ENCODE measurements at regions not wholly inside any gene's neighbourhood (a gene's known extent, or its start where the extent isn't known, plus 50 kb on each side); places are given as distances from the start of the nearest gene placed in this dataset.
"Not testable (repeated sequence)": the region's sequence is repeated elsewhere in the genome, so short reads cannot be mapped to it uniquely, and the experiment has no call there.

DNA sequence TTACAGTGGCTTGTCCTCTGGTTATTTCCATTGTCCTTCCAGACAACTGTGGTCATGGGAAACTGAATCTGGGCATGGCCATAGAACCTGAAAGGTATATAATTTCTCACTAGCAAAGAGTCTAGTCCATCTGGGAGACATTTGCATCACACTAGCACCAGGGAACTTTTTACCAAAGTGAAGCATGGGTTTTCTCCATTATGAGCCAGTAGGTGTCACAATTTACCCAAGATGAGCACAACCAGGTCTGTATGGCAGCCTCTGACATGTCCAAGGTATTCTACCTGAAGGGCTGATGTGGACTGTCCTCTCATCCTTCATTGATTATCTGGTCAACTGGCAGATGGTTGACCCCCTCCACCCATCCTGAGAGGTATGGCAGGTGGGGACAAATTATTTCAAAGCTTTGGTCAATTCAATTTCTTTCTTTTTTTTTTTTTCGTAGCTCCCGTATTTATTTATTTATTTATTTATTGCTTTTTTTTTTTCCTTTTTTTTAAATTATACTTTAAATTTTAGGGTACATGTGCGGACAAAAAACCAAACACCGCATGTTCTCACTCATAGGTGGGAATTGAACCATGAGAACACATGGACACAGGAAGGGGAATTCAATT is 425.9 kb downstream of the TMEM135 start:
- no peak for DNase-seq (ENCODE audit: low read depth in 2 of 2)

GRCh38 chr11:87462171-87462570 is 424.4 kb downstream of the TMEM135 start:
- DNase-seq (ENCODE audit: low read depth in 2 of 2) = no peak

- no peak for DNase-seq (ENCODE audit: low read depth in 2 of 2)
Measured at GRCh38 chr11:87460842-87461637, 423.3 kb downstream of the TMEM135 start.

DNA sequence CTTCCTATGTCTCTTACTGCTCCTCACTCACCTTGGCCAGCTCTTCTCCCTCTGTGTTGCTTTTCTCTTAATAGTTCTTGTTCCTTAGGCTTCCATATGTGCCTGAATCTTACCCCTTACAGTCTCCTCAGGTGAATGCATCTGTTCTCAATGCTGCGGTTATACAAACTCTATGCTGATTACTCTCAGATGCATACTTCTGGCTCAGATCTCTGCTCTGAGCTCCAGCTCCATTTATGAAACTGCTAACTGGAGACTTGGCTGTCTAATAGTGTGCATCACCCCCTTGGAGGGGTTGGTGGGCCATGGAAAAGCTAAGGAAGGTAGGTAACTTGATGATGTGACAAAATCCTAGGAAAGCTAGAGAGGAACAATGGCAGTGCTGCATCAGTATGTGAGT is 422.5 kb downstream of the TMEM135 start:
- DNase-seq (ENCODE audit: low read depth in 2 of 2) = no peak

GRCh38 chr11:87459351-87459750 is 421.6 kb downstream of the TMEM135 start:
- DNase-seq (ENCODE audit: low read depth in 2 of 2) = no peak

DNA sequence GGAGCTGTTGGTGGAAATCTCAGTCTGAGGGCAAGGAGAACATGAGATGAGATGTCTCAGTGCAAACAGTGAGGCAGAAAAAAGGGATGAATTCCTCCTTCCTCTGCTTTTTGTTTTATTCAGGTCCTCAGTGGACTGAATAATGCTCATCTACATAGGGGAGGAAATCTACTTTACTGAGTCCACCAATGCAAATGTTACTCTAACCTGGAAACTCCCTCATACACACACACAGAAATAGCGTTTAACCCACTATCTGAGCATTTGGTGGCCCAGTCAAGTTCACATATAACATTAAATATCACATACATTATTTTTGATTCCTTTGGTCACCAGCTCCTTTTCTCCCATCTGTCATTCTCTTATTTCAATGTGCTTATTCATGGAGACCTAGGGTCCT is 418.8 kb downstream of the TMEM135 start:
- no peak for DNase-seq (ENCODE audit: low read depth in 2 of 2)

- DNase-seq (ENCODE audit: low read depth in 2 of 2) = no peak
Measured at GRCh38 chr11:87455180-87455579, 417.4 kb downstream of the TMEM135 start.

DNA sequence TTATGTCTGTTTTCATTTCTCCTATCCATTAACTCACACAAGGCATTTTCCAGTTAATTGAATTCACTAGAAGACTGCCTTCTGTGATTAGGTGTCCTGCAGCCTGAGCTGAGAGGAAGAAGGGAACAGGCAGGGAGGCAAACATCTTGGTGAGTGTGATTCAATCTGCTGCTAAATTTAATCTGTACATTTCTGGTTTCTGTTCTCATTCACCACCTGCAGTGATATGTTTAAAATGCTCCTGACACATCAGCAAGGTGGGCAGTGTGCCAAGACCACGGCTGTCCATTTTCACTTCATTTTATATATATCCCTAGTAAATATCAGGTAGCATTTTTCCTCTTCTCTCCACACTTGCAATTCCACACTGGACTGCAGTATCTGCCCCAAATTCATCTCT is 416.5 kb downstream of the TMEM135 start:
- no peak for DNase-seq (ENCODE audit: low read depth in 2 of 2)

GRCh38 chr11:87453531-87454089 is 415.9 kb downstream of the TMEM135 start:
- DNase-seq (ENCODE audit: low read depth in 2 of 2) = no peak

DNA sequence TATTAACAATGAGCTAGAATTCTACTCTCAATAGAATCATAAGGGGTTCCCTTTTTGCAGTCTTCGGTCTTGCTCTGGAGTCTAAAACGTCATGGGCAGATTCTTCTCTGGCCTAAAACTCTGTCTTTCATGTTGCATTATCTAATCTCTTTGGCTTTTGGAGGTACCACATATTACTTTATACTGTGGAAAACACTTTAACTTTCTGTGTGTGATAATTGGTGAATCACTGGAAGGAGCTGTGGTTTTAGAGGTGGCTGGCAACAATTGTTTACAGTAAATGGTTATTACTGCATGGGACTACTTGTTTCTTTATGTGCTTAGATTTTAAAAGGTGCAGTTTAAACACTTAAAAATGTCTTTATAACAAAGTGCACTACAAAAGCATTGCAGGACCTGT is 414.3 kb downstream of the TMEM135 start:
- DNase-seq (ENCODE audit: low read depth in 2 of 2) = not testable (repeated sequence)

- no peak for DNase-seq (ENCODE audit: low read depth in 2 of 2)
Measured at GRCh38 chr11:87451395-87451794, 413.7 kb downstream of the TMEM135 start.

DNA sequence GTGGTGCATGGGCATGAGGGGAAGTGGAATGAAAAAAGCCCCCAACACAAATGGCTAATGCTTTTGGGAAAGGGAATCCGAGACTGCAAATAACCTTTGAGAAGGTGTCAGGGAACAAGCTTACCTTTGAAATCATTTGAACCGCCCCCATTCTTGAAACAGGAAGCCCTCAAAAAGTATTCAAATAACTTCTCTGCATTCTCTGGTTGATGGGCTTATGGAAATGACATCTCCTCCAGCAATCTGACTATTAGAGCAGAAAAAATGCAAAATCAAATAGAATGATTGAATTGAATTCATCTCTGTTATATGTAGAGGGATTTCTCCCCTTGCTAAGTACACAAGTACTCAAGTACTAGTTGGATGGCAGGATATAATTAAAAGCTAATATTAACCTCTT is 409.9 kb downstream of the TMEM135 start:
- DNase-seq (ENCODE audit: low read depth in 2 of 2) = no peak

DNA sequence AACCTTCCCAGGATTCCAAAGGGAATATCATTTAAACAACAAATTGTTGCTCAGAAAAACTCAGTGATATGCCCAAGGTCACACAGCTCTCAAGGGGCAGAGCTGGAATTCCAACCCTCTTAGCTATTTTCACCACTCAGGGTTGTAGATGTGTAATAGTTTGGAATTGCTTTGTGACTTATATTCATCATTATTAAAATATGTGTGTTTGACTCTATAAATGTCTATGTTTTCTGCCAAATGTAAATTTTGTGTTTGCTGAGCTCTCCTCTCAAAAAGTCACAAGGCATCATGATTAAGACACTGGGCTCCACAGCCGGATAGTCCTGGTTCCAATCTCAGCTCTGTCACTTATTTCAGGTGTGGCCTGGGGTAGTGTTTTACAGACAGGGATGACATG is 407.3 kb downstream of the TMEM135 start:
- no peak for DNase-seq (ENCODE audit: low read depth in 2 of 2)

GRCh38 chr11:87443707-87444106 is 406.0 kb downstream of the TMEM135 start:
- DNase-seq (ENCODE audit: low read depth in 2 of 2) = no peak

DNA sequence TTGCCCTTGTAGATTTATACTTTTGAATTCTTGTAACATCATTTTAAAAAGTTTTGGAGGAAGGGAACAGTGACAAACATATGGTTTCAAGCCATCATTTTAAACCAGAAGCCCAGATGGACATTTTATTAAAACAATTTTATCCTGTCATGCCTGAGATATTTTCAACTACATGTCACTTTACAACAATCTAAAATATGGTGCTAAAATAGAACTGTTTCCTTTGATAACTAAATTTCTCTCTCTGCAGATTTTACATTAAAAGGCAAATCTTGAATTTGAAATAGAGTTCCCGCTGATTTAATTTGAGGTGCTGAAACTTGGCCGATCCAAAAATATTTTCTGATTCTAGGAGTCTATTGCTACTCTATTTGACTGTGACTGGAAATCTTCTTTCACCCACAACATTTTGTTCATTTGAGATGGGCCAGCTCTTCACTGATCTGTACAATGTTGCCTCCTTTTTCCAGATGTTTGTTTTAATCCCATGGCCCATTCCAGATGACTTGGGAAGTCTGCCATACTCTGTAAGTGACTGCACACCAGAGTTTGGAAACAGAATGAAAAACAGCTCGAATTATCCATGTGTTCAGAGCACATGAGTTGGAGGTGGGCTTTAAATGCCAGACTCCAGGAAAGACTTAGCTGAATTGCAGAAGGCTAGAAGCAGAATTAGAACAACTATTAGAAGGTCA is 402.5 kb downstream of the TMEM135 start:
- no peak for DNase-seq (ENCODE audit: low read depth in 2 of 2)

DNA sequence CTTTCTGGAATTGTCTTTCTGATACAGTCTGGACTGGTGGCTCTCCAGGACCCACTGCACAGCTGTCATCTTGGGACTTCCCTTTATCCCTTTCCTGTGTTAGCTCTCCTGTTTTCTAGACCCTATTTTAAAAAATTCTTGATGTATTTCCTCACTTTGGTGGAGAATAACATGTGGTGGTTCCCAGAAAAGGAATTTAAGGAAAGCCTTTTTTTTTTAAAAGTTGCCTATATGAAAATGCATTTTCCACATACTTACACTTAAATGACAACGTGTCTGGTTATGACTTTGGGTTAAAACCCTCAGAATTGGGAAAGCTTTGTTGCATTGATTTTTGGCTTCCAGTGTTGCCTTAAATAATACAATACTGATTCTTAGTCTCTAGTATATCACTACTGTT is 400.7 kb downstream of the TMEM135 start:
- DNase-seq (ENCODE audit: low read depth in 2 of 2) = no peak

DNA sequence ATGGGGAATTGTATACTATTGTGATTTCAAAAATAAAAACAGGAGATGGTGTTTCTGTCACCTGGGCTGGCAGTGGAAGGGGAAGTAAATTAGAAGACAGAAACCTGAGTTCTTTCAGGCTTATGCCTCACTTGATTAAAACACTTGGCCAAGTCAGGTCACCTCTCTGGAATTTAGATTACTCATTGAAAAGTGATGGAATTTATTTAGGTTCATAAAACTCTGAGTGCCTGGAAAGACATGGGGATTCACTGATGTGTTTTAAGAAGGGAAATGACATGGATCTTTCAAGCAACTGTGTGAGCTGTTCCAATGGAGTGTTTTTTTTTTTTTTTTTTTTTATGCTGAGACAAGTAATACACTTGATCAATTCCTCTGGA is 400.1 kb downstream of the TMEM135 start:
- DNase-seq (ENCODE audit: low read depth in 2 of 2) = no peak

- DNase-seq (ENCODE audit: low read depth in 2 of 2) = no peak
Measured at GRCh38 chr11:87437133-87437843, 399.6 kb downstream of the TMEM135 start.

DNA sequence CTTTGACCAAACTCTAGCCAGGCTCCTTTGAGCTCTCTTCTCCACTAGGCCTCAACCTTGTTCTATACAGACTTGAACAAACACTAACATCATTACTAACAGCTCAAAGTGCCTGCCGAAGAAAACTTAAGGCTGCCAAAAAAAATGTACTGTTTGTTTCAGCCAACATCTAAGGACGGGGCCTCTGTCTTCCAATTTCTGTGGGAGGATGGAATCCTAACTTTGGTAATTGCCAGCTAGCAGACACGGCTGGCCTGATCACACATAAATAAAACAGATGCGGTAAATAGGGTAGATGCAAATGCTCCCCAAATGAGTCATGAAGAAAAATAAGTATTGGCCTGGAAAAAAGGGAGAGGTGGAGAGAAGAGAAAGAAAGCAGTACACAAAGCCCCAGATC is 394.3 kb downstream of the TMEM135 start:
- DNase-seq (ENCODE audit: low read depth in 2 of 2) = no peak

DNA sequence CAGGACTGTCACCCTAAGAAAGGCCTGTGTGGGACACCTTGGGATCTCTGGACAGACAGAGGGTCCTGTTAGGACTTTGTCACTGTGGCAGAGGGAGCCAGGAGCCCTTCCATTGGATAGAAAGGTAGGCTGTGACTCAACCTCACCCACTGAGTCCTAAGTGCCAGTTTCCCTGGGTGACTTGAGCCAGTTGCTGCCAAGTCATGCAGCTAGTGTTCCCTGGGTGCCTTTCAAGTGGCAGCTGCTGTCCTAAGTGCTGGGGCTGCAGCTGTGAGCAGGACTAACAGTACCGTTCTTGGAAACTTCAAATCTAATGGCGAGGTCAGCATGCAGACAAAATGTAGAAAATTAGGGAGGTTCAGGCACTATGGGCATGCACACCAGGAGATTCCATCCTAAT is 393.7 kb downstream of the TMEM135 start:
- no peak for DNase-seq (ENCODE audit: low read depth in 2 of 2)

DNA sequence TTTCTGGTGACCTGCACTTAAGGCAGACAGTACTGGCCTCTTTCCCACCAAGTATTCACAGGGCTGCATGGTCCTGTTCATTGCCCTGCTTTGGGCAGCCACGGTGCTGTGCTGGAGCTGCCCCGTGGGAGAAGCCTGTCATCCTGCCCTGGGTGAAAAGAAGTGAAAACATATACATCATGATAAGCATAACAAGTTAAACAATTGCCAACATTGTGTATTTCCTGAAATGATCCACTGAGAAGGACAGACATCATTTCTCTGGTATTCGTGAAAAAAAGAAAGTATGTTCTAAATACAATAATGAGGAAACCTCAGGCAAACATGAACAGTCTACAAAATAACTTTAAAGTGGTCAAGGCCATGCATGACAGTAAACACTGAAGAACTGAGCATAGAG is 393.1 kb downstream of the TMEM135 start:
- DNase-seq (ENCODE audit: low read depth in 2 of 2) = no peak

DNA sequence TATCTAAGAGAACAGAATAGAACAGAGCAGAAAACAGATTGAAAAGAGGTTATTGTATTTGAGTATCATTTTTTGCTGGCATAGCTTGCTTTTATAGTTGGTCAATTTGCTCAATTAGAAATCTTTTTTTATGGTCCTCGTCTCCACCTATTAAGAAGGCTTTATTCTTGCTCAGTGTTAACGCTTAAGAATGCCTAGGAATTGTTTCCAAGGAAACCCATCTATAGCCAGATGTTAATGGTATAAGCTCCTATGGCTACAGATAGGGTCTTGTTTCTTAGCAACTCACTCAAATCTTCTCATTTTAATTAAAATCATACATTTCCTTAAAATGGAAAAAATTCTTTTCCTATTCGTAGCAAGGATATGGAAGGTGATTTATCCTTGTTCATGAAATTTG is 392.3 kb downstream of the TMEM135 start:
- DNase-seq (ENCODE audit: low read depth in 2 of 2) = no peak

Data from stimulated activated CD4-positive, alpha-beta T cell treated with anti-CD3 and anti-CD28 coated beads, Interleukin-1b, Interleukin-23, amount 100 ng/mL, for 4 hours (primary cell).